ENCODE measurements at regions not wholly inside any gene's neighbourhood (a gene's known extent, or its start where the extent isn't known, plus 50 kb on each side); places are given as distances from the start of the nearest gene placed in this dataset.

DNA sequence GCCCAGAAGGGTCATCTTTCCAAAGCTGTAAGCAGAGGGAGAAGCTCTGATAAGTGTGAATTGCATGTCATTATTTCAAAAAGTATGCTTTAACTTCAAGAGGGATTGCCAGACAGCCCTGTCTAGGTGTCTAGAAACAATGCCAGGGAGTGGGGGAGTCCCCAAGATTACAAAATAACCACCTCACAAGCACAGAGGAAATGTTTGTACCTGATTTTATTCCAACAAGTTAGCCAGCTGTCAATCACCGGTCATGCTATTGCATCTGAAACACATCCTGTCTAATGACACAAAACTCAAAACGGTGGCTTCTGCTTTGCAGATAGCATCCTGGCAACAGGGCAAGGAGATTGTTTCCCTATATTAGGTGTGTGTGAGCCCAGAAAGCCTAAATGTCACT lies 154.2 kb upstream of the WWC1 start:
- TF ChIP-seq, protein P1, sequence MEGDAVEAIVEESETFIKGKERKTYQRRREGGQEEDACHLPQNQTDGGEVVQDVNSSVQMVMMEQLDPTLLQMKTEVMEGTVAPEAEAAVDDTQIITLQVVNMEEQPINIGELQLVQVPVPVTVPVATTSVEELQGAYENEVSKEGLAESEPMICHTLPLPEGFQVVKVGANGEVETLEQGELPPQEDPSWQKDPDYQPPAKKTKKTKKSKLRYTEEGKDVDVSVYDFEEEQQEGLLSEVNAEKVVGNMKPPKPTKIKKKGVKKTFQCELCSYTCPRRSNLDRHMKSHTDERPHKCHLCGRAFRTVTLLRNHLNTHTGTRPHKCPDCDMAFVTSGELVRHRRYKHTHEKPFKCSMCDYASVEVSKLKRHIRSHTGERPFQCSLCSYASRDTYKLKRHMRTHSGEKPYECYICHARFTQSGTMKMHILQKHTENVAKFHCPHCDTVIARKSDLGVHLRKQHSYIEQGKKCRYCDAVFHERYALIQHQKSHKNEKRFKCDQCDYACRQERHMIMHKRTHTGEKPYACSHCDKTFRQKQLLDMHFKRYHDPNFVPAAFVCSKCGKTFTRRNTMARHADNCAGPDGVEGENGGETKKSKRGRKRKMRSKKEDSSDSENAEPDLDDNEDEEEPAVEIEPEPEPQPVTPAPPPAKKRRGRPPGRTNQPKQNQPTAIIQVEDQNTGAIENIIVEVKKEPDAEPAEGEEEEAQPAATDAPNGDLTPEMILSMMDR (IDR thresholded peaks at IDR 0.05) = no peak
- TF ChIP-seq POLR2A (IDR thresholded peaks at IDR 0.05) = no peak
